BLaER1 (cell line): ENCODE measurements at regions not wholly inside any gene's neighbourhood (a gene's known extent, or its start where the extent isn't known, plus 50 kb on each side); places are given as distances from the start of the nearest gene placed in this dataset.
"Not testable (repeated sequence)": the region's sequence is repeated elsewhere in the genome, so short reads cannot be mapped to it uniquely, and the experiment has no call there.

ENCODE experiments used
- H3K27ac ChIP-seq: shearing (Covaris generic); formaldehyde crosslinking; 2 replicates; pipeline ENCODE4 v1.8.1; 2022
- H3K27me3 ChIP-seq: shearing (Covaris generic); formaldehyde crosslinking; 2 replicates; pipeline ENCODE4 v1.8.1; 2022
- H3K36me3 ChIP-seq: shearing (Covaris generic); formaldehyde crosslinking; 2 replicates; pipeline ENCODE4 v1.8.1; 2022
- H3K4me1 ChIP-seq: shearing (Covaris generic); formaldehyde crosslinking; 2 replicates; pipeline ENCODE4 v1.8.1; 2022
- H3K4me2 ChIP-seq: shearing (Covaris generic); formaldehyde crosslinking; 2 replicates; pipeline ENCODE4 v1.8.1; 2022
- H3K4me3 ChIP-seq: shearing (Covaris generic); formaldehyde crosslinking; 2 replicates; pipeline ENCODE4 v1.8.1; 2022
- H3K9ac ChIP-seq: shearing (Covaris generic); formaldehyde crosslinking; 2 replicates; pipeline ENCODE4 v1.8.1; 2022
- H3K9me3 ChIP-seq: shearing (Covaris generic); formaldehyde crosslinking; 2 replicates; pipeline ENCODE4 v1.8.1; 2022
- H4K20me1 ChIP-seq: shearing (Covaris generic); formaldehyde crosslinking; 2 replicates; pipeline ENCODE4 v1.8.1; 2022
- Cebpa-rat ChIP-seq: shearing (Covaris generic); IDR thresholded peaks from 2 replicates; pipeline ENCODE4 v1.8.1; 2022

GRCh38 chr16:13631213-13631767 is 288.7 kb upstream of the ERCC4 start:
- Histone ChIP-seq H3K9ac (no peak overlapping the region), H4K20me1 (no peaks in the 10 kb centered on the region)

GRCh38 chr16:13631916-13632315 is 288.0 kb upstream of the ERCC4 start:
- no peaks in the 10 kb centered on the region for H4K20me1 ChIP-seq
- H3K4me3 ChIP-seq, result no peak overlapping the region
- no peak overlapping the region for H3K9ac ChIP-seq
- TF ChIP-seq Cebpa-rat, result no peak
- H3K4me2 ChIP-seq, result no peak overlapping the region
- H3K4me1 ChIP-seq, result 0 out of 2 replicates have a peak, but pooled peaks cover 5% of the 10 kb centered on the region
- H3K36me3 ChIP-seq, result no peaks in the 10 kb centered on the region
- no peaks in the 10 kb centered on the region for H3K27me3 ChIP-seq
- no peaks in the 10 kb centered on the region for H3K9me3 ChIP-seq
- no peak overlapping the region for H3K27ac ChIP-seq

More at GRCh38 chr16:13631213-13631767, 288.7 kb upstream of the ERCC4 start:
- no peak for TF ChIP-seq Cebpa-rat
- no peak overlapping the region for H3K4me3 ChIP-seq
- no peak overlapping the region for H3K4me2 ChIP-seq
- H3K4me1 ChIP-seq, result 0 out of 2 replicates have a peak, but pooled peaks cover 5% of the 10 kb centered on the region
- no peaks in the 10 kb centered on the region for H3K36me3 ChIP-seq
- H3K27ac ChIP-seq, result no peak overlapping the region
- no peaks in the 10 kb centered on the region for H3K9me3 ChIP-seq
- no peaks in the 10 kb centered on the region for H3K27me3 ChIP-seq

GRCh38 chr16:13632504-13632903 is 287.4 kb upstream of the ERCC4 start:
- not testable (repeated sequence) for H3K4me3 ChIP-seq, H3K36me3 ChIP-seq, H3K4me2 ChIP-seq, H3K27ac ChIP-seq, H3K4me1 ChIP-seq, H3K27me3 ChIP-seq, H3K9ac ChIP-seq, H4K20me1 ChIP-seq, H3K9me3 ChIP-seq

GRCh38 chr16:13633391-13633861 is 286.5 kb upstream of the ERCC4 start:
- Histone ChIP-seq H3K4me3 (no peak overlapping the region), H4K20me1 (no peaks in the 10 kb centered on the region), H3K9me3 (no peaks in the 10 kb centered on the region), H3K27me3 (no peaks in the 10 kb centered on the region), H3K4me1 (0 out of 2 replicates have a peak, but pooled peaks cover 5% of the 10 kb centered on the region), H3K27ac (no peak overlapping the region), H3K36me3 (no peaks in the 10 kb centered on the region), H3K9ac (no peak overlapping the region), H3K4me2 (no peak overlapping the region)
- TF ChIP-seq Cebpa-rat, result no peak

- Histone ChIP-seq H3K36me3 (no peaks in the 10 kb centered on the region), H3K27ac (no peak overlapping the region)
Observed at GRCh38 chr16:13634253-13634652, 285.7 kb upstream of the ERCC4 start.

GRCh38 chr16:13634959-13635358 is 285.0 kb upstream of the ERCC4 start:
- TF ChIP-seq Cebpa-rat, result no peak
- Histone ChIP-seq H3K36me3 (no peaks in the 10 kb centered on the region), H3K9me3 (no peaks in the 10 kb centered on the region), H3K4me1 (0 out of 2 replicates have a peak, but pooled peaks cover 5% of the 10 kb centered on the region), H3K27me3 (no peaks in the 10 kb centered on the region), H3K27ac (no peak overlapping the region), H4K20me1 (no peaks in the 10 kb centered on the region), H3K4me3 (no peak overlapping the region), H3K9ac (no peak overlapping the region), H3K4me2 (no peak overlapping the region)

More at GRCh38 chr16:13634253-13634652, 285.7 kb upstream of the ERCC4 start:
- H3K4me2 ChIP-seq, result no peak overlapping the region
- no peak overlapping the region for H3K4me3 ChIP-seq
- H3K9me3 ChIP-seq, result no peaks in the 10 kb centered on the region
- no peaks in the 10 kb centered on the region for H4K20me1 ChIP-seq
- TF ChIP-seq Cebpa-rat, result no peak
- 0 out of 2 replicates have a peak, but pooled peaks cover 5% of the 10 kb centered on the region for H3K4me1 ChIP-seq
- H3K27me3 ChIP-seq, result no peaks in the 10 kb centered on the region
- no peak overlapping the region for H3K9ac ChIP-seq

- no peaks in the 10 kb centered on the region for H3K9me3 ChIP-seq
- H4K20me1 ChIP-seq, result no peaks in the 10 kb centered on the region
- no peak for TF ChIP-seq Cebpa-rat
Observed at GRCh38 chr16:13638218-13638617, 281.7 kb upstream of the ERCC4 start.

GRCh38 chr16:13643412-13643811 is 276.5 kb upstream of the ERCC4 start:
- Histone ChIP-seq H3K27ac (no peak overlapping the region), H3K9ac (no peak overlapping the region), H3K9me3 (no peaks in the 10 kb centered on the region), H3K27me3 (no peaks in the 10 kb centered on the region), H3K4me1 (no peaks in the 10 kb centered on the region), H3K36me3 (no peaks in the 10 kb centered on the region), H4K20me1 (no peaks in the 10 kb centered on the region), H3K4me2 (no peak overlapping the region), H3K4me3 (no peak overlapping the region)
- TF ChIP-seq Cebpa-rat, result no peak

More at GRCh38 chr16:13638218-13638617, 281.7 kb upstream of the ERCC4 start:
- H3K4me3 ChIP-seq, result no peak overlapping the region
- H3K4me2 ChIP-seq, result no peak overlapping the region
- no peak overlapping the region for H3K27ac ChIP-seq
- H3K36me3 ChIP-seq, result no peaks in the 10 kb centered on the region
- H3K4me1 ChIP-seq, result 0 out of 2 replicates have a peak, but pooled peaks cover 5% of the 10 kb centered on the region
- H3K9ac ChIP-seq, result no peak overlapping the region
- H3K27me3 ChIP-seq, result no peaks in the 10 kb centered on the region

- H3K4me2 ChIP-seq, result no peak overlapping the region
- H3K36me3 ChIP-seq, result no peaks in the 10 kb centered on the region
- no peak overlapping the region for H3K4me3 ChIP-seq
- no peak overlapping the region for H3K9ac ChIP-seq
- TF ChIP-seq Cebpa-rat, result no peak
- H3K9me3 ChIP-seq, result no peaks in the 10 kb centered on the region
- no peaks in the 10 kb centered on the region for H4K20me1 ChIP-seq
- no peaks in the 10 kb centered on the region for H3K4me1 ChIP-seq
- no peak overlapping the region for H3K27ac ChIP-seq
- no peaks in the 10 kb centered on the region for H3K27me3 ChIP-seq
Observed at GRCh38 chr16:13645601-13646245, 274.2 kb upstream of the ERCC4 start.

- no peak overlapping the region for H3K27ac ChIP-seq
- no peak overlapping the region for H3K4me2 ChIP-seq
- no peak for TF ChIP-seq Cebpa-rat
Observed at GRCh38 chr16:13660807-13661206, 259.1 kb upstream of the ERCC4 start.

More at GRCh38 chr16:13660807-13661206, 259.1 kb upstream of the ERCC4 start:
- Histone ChIP-seq H3K36me3 (no peaks in the 10 kb centered on the region), H3K27me3 (no peaks in the 10 kb centered on the region), H3K4me1 (no peaks in the 10 kb centered on the region), H3K4me3 (no peak overlapping the region), H3K9me3 (peaks cover 3% of the 10 kb centered on the region; the same call in 1 of the 2 replicates), H3K9ac (no peak overlapping the region), H4K20me1 (no peaks in the 10 kb centered on the region)
